ENCODE measurements at regions not wholly inside any gene's neighbourhood (a gene's known extent, or its start where the extent isn't known, plus 50 kb on each side); places are given as distances from the start of the nearest gene placed in this dataset.

DNA sequence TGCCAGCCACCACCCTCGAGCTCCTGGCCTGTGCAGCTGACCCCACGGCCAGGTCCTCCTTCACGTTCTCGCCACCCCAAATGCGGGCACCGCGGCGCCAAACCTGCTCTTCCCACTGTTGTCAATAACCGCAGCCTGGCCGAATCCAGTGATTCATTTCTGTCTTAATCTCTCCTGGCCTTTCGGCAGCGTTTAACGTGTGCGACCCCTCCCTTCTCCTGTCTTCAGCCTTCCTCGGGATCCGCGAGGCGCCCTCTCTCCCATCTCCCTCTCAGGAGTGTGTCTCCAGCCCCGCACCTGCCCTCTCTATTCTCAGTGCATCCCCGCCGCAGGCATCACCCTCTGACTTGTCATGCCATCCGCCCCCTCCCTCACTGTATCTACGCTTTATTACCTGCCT, 91.4 kb downstream of the THBS2 start:
- TF ChIP-seq CTCF (IDR thresholded peaks at IDR 0.05): no peak
- TF ChIP-seq POLR2A (IDR thresholded peaks at IDR 0.05): no peak
